Common myeloid progenitor, CD34-positive (primary cell): ENCODE measurements at regions not wholly inside any gene's neighbourhood (a gene's known extent, or its start where the extent isn't known, plus 50 kb on each side); places are given as distances from the start of the nearest gene placed in this dataset.

Experiments
- CTCF ChIA-PET: fragments of 350-600 bp; sonication (Branson Sonifier 250); formaldehyde crosslinking; loops from one replicate; lab custom pipeline; 2021; ENCODE audit warnings: antibody characterized with exemption; lab: Charles Lee
- POLR2A ChIA-PET: fragments of 350-600 bp; sonication (Branson Sonifier 250); formaldehyde crosslinking; loops from one replicate; lab custom pipeline; 2021; ENCODE audit warnings: antibody characterized with exemption; lab: Charles Lee
- DNase-seq, 3 donors: peaks; one replicate each; pipeline versions ENCODE4 v3.0.0 to v3.0.0-alpha.2; 2013
- H3K27ac ChIP-seq, 2 experiments: 1 replicate in 1 of 2; 2 replicates in 1 of 2; pipeline ENCODE4 v1.7.0; 2013; ENCODE audit warnings: inconsistent platforms in 2 of 2, low read length in 2 of 2, mild to moderate bottlenecking in 2 of 2, low read depth in 1 of 2, moderate library complexity in 1 of 2; ENCODE audit not compliant: severe bottlenecking in 2 of 2, insufficient read depth in 1 of 2, poor library complexity in 1 of 2
- H3K27me3 ChIP-seq, 5 experiments: replicated peaks in 2 of 5; 1 replicate in 3 of 5; 2 replicates in 2 of 5; pipeline versions ENCODE4 v1.6.1 to v1.7.0; 2013; ENCODE audit warnings: low read length in 4 of 5, mild to moderate bottlenecking in 2 of 5, moderate library complexity in 2 of 5, inconsistent platforms in 1 of 5; ENCODE audit not compliant: insufficient read depth in 5 of 5, control insufficient read depth in 4 of 5
- H3K36me3 ChIP-seq, 4 experiments: 1 replicate in 2 of 4; 2 replicates in 2 of 4; pipeline versions ENCODE4 v1.6.1 to v1.7.0; 2013; ENCODE audit warnings: low read length in 3 of 4, control low read depth in 1 of 4, mild to moderate bottlenecking in 1 of 4; ENCODE audit not compliant: control insufficient read depth in 4 of 4, insufficient read depth in 4 of 4
- H3K4me1 ChIP-seq, 4 experiments: 1 replicate in 3 of 4; 2 replicates in 1 of 4; pipeline versions ENCODE4 v1.6.1 to v1.7.1; 2013; ENCODE audit warnings: low read length in 3 of 4, mild to moderate bottlenecking in 3 of 4, control low read depth in 1 of 4, inconsistent platforms in 1 of 4, moderate library complexity in 1 of 4; ENCODE audit not compliant: control insufficient read depth in 4 of 4, insufficient read depth in 4 of 4; ENCODE audit errors: control extremely low read depth in 1 of 4
- H3K4me3 ChIP-seq, 7 experiments: 1 replicate in 4 of 7; 2 replicates in 3 of 7; pipeline versions ENCODE4 v1.5.1 to v1.7.0; 2013; ENCODE audit warnings: mild to moderate bottlenecking in 7 of 7, low read length in 6 of 7, moderate library complexity in 6 of 7, inconsistent platforms in 2 of 7, low read depth in 2 of 7, control low read depth in 1 of 7; ENCODE audit not compliant: insufficient read depth in 4 of 7, control insufficient read depth in 1 of 7; ENCODE audit errors: extremely low read depth in 1 of 7
- H3K9me3 ChIP-seq, 5 experiments: 1 replicate in 4 of 5; 2 replicates in 1 of 5; pipeline versions ENCODE4 v1.6.1 to v1.7.1; 2013; ENCODE audit warnings: low read length in 4 of 5, mild to moderate bottlenecking in 2 of 5, inconsistent platforms in 1 of 5, low read depth in 1 of 5, moderate library complexity in 1 of 5; ENCODE audit not compliant: control insufficient read depth in 4 of 5, insufficient read depth in 2 of 5; ENCODE audit errors: control extremely low read depth in 1 of 5
- WGBS: methylation state at CpG from one replicate; pipeline ENCODE4 v1.1.5; 2013; ENCODE audit not compliant: insufficient coverage; 5-methylcytosine and 5-hydroxymethylcytosine counted together

GRCh38 chr6:6832439-6832838, 243.9 kb downstream of the LY86 start:
- WGBS = 97% methylated on average over 4 of the region's 4 CpGs
- CTCF ChIA-PET = no interaction called here
- Histone ChIP-seq H3K36me3 (no peaks in the 10 kb centered on the region), H3K27ac (no peak overlapping the region), H3K4me1 (peaks cover 0 to 19% (median under 1%) of the 10 kb centered on the region in 4 experiments), H3K27me3 (no peaks in the 10 kb centered on the region), H3K4me3 (no peak overlapping the region), H3K9me3 (no peaks in the 10 kb centered on the region)
- POLR2A ChIA-PET = no interaction called here
- no peak for DNase-seq

DNA sequence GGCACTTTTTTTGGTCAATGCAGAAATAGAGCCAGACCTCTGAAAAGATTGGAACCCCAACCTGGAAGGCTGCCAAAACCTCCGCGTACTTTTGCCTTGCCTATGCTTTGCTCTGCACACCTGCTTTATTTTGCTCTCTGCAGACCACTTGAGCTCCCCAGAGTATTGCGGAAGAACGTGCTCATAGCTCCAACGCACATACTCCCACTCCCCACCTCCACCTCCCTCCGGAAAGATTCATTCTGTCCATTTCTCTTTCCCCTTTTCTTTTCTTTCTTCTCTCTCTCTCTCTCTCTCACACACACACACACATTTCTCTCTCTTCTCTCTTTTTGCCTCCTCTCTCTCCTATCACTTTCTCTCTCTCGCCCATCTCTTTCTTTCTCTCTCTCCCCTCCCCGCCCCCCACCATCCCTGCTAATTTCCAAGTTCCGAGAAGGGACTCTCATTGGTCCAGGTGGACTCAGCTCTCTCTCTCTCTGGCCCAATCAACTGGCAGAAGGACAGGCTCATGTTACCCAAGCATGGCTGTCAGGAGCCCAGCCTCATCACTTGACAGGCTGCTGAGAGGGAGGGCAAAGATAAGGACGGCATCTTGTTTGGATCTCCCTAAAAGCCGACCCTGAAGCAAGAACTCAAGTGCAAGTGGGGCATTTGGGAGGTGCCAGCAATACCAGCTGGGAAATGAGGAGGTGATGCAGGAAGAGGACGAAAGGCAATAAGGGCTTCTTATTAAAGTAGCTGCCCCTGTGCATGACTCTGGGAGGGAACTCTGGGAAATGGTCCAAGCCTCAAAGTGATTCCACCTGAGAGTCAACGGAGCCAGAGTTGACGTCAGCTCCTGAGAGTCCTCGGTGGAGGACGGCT, 246.1 kb downstream of the LY86 start:
- Histone ChIP-seq H3K9me3 (no peaks in the 10 kb centered on the region), H3K27ac (no peak overlapping the region), H3K36me3 (no peaks in the 10 kb centered on the region), H3K27me3 (no peaks in the 10 kb centered on the region), H3K4me3 (no peak overlapping the region), H3K4me1 (peaks cover 0 to 12% (median 0%) of the 10 kb centered on the region in 4 experiments)
- 87% methylated on average over 16 of the region's 16 CpGs for WGBS
- CTCF ChIA-PET = interaction anchor here (1.1 to 1.6 kb wide), 2 partner anchors 10 to 75 kb away, joined by 4 to 5 read pairs; no protein-coding TSS in a partner anchor
- POLR2A ChIA-PET = no interaction called here
- no peak for DNase-seq

DNA sequence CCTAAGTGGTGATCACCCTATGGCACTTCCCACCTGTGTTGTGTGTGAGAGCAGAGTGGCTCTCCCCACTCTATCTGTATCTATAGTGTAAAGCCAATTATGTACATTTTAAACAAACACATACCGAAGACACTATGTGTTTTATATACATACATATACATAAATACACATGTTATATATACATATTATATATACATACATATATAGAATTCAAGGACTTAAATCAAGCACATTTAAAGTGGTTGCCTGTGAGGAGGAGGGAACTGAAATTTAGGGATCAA, 246.6 kb downstream of the LY86 start:
- Histone ChIP-seq H3K4me1 (peaks cover 0 to 12% (median 0%) of the 10 kb centered on the region in 4 experiments), H3K27ac (no peak overlapping the region), H3K4me3 (no peak overlapping the region), H3K36me3 (no peaks in the 10 kb centered on the region), H3K9me3 (no peaks in the 10 kb centered on the region), H3K27me3 (no peaks in the 10 kb centered on the region)
- ChIA-PET POLR2A (no interaction called here), CTCF (interaction anchor here (1.6 kb wide), 1 partner anchor 76 kb away, joined by 4 read pairs; no protein-coding TSS in a partner anchor)
- no CpG with 5 or more reads among the region's 1 CpG for WGBS
- DNase-seq = no peak

DNA sequence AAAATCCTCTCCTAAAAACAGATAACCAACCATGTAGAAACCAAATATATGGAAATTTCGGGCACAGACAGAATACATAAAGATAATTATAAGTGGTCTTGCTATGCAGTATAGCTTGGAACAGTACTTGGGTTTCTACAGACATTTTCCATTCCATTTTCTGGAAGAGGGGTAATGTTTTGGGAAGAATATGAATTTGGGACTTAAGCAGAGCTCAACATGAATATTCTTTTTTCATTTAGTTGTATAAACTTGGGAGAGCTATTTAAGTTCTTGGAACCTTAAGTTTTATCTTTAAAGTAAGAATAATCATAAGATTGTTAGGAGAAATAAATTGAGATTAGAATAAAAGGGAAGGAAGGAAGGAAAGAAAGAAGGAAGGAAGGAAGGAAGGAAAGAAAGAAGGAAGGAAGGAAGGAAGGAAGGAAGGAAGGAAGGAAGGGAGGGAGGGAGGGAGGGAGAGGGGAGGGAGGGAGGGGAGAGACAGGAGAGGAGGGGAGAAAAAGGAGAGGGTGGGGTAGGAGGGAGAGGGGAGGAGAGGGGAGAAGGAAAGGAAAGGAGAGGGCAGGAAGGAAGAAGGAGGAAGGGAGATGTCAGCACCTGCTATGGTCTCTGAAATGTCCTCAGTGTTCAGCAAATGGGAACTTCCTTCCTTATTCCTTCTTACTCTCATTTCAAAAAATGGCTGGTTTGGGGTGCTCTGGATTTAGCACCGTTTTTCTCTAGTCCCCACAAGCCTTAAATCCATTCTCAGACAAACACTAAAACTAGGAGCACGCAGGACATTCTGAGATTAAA, 248.3 kb downstream of the LY86 start:
- Histone ChIP-seq H3K36me3 (no peaks in the 10 kb centered on the region), H3K27me3 (no peaks in the 10 kb centered on the region), H3K27ac (no peak overlapping the region), H3K4me3 (no peak overlapping the region), H3K9me3 (no peaks in the 10 kb centered on the region), H3K4me1 (peaks cover 0 to 28% (median 1%) of the 10 kb centered on the region in 4 experiments)
- CTCF ChIA-PET = no interaction called here
- POLR2A ChIA-PET = no interaction called here
- DNase-seq = no peak
- WGBS = 60% methylated on average over 2 of the region's 3 CpGs

GRCh38 chr6:6837541-6838080, 249.1 kb downstream of the LY86 start:
- DNase-seq = no peak
- Histone ChIP-seq H3K27ac (no peak overlapping the region), H3K4me3 (no peak overlapping the region), H3K4me1 (peaks cover 0 to 36% (median 1%) of the 10 kb centered on the region in 4 experiments), H3K27me3 (no peaks in the 10 kb centered on the region), H3K9me3 (no peaks in the 10 kb centered on the region), H3K36me3 (no peaks in the 10 kb centered on the region)
- 83% methylated on average over 1 of the region's 4 CpGs for WGBS
- CTCF ChIA-PET = no interaction called here
- POLR2A ChIA-PET = no interaction called here

DNA sequence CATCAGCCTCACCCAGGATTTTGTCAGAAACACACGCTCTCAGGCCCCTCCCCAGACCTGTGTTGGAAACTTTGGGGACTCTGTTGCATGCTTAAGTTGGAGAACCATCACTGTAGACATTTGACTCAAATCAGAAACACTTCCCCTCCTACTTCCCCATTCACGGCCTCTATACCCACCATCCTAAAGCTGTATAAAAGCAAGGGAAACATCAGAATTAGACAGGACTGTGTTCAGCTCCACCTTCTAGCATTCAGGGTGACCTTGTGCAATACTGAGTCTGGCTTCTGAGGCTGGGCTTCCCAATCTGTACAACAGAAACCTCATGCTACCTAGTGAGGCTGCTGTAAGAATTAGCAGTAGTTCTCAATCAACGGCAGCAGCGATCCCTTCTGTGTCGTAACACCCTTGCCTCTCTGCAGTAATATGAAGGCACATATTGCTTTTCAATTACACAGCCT, 252.3 kb downstream of the LY86 start:
- Histone ChIP-seq H3K4me1 (peaks cover 0 to 36% (median 1%) of the 10 kb centered on the region in 4 experiments), H3K27ac (no peak overlapping the region), H3K27me3 (no peaks in the 10 kb centered on the region), H3K9me3 (peaks cover 0 to 7% (median 0%) of the 10 kb centered on the region in 5 experiments), H3K4me3 (no peak overlapping the region), H3K36me3 (no peaks in the 10 kb centered on the region)
- peak in 2 of 3 donors; percentile 41 to 43 for DNase-seq
- WGBS = 100% methylated on average over 1 of the region's 5 CpGs
- CTCF ChIA-PET = interaction anchor here (0.5 to 1.7 kb wide), 3 partner anchors 41 to 273 kb away, joined by 3 to 4 read pairs (median 3); no protein-coding TSS in a partner anchor
- POLR2A ChIA-PET = no interaction called here
